Activated naive CD4-positive, alpha-beta T cell treated with anti-CD3 and anti-CD28 coated beads, Interleukin-2, amount 50 U/mL, for 16 hours (primary cell): ENCODE measurements at regions not wholly inside any gene's neighbourhood (a gene's known extent, or its start where the extent isn't known, plus 50 kb on each side); places are given as distances from the start of the nearest gene placed in this dataset.
"Not testable (repeated sequence)": the region's sequence is repeated elsewhere in the genome, so short reads cannot be mapped to it uniquely, and the experiment has no call there.

Experiments
- DNase-seq: peaks from one replicate; pipeline ENCODE4 v3.0.0-alpha.2; 2020

- no peak for DNase-seq
Observed at GRCh38 chr3:159749406-159749805, 239.2 kb upstream of the IL12A start.

- no peak for DNase-seq
Observed at GRCh38 chr3:159751146-159751545, 237.5 kb upstream of the IL12A start.

GRCh38 chr3:159751752-159752151 is 236.9 kb upstream of the IL12A start:
- no peak for DNase-seq

- DNase-seq, result not testable (repeated sequence)
Observed at GRCh38 chr3:159756279-159757207, 232.1 kb upstream of the IL12A start.

- no peak for DNase-seq
Observed at GRCh38 chr3:159757341-159758060, 231.1 kb upstream of the IL12A start.

- DNase-seq, result no peak
Observed at GRCh38 chr3:159760046-159760445, 228.6 kb upstream of the IL12A start.

GRCh38 chr3:159761369-159761768 is 227.3 kb upstream of the IL12A start:
- no peak for DNase-seq

GRCh38 chr3:159761848-159762635 is 226.6 kb upstream of the IL12A start:
- no peak for DNase-seq

GRCh38 chr3:159763011-159763601 is 225.5 kb upstream of the IL12A start:
- DNase-seq, result no peak

GRCh38 chr3:159763602-159764489 is 224.8 kb upstream of the IL12A start:
- DNase-seq, result no peak

- DNase-seq, result no peak
Observed at GRCh38 chr3:159764490-159765029, 224.1 kb upstream of the IL12A start.

GRCh38 chr3:159765030-159765859 is 223.4 kb upstream of the IL12A start:
- no peak for DNase-seq

- DNase-seq, result no peak
Observed at GRCh38 chr3:159765860-159766294, 222.8 kb upstream of the IL12A start.

- DNase-seq, result no peak
Observed at GRCh38 chr3:159766563-159767185, 222.0 kb upstream of the IL12A start.

GRCh38 chr3:159770998-159771397 is 217.6 kb upstream of the IL12A start:
- DNase-seq, result no peak

GRCh38 chr3:159771865-159772611 is 216.6 kb upstream of the IL12A start:
- no peak for DNase-seq

- DNase-seq, result no peak
Observed at GRCh38 chr3:159773706-159774105, 214.9 kb upstream of the IL12A start.

- DNase-seq, result no peak
Observed at GRCh38 chr3:159775372-159775961, 213.2 kb upstream of the IL12A start.

GRCh38 chr3:159776779-159777178 is 211.9 kb upstream of the IL12A start:
- DNase-seq, result no peak
